Ishikawa (cell line): ENCODE measurements at regions not wholly inside any gene's neighbourhood (a gene's known extent, or its start where the extent isn't known, plus 50 kb on each side); places are given as distances from the start of the nearest gene placed in this dataset.

Experiments used
- CEBPB ChIP-seq: IDR thresholded peaks from 2 replicates; pipeline ENCODE4 v1.6.1; 2012
- CREB1 ChIP-seq: IDR thresholded peaks from 2 replicates; pipeline ENCODE4 v1.6.1; 2012; ENCODE audit warnings: low read depth
- EGR1 ChIP-seq: IDR thresholded peaks from 2 replicates; pipeline ENCODE4 v1.6.1; 2012
- EP300 ChIP-seq: IDR thresholded peaks from 2 replicates; pipeline ENCODE4 v1.6.1; 2012; ENCODE audit warnings: borderline replicate concordance
- FOXM1 ChIP-seq: IDR thresholded peaks from 2 replicates; pipeline ENCODE4 v1.6.1; 2012; ENCODE audit warnings: low read depth, borderline replicate concordance
- MAX ChIP-seq: IDR thresholded peaks from 2 replicates; pipeline ENCODE4 v1.6.1; 2012
- NFIC ChIP-seq: IDR thresholded peaks from 2 replicates; pipeline ENCODE4 v1.6.1; 2012
- RAD21 ChIP-seq: IDR thresholded peaks from 2 replicates; pipeline ENCODE4 v1.6.1; 2012; ENCODE audit warnings: low read depth
- REST ChIP-seq: IDR thresholded peaks from 2 replicates; pipeline ENCODE4 v1.6.1; 2012; ENCODE audit warnings: low read depth, mild to moderate bottlenecking
- TAF1 ChIP-seq: IDR thresholded peaks from 2 replicates; pipeline ENCODE4 v1.6.1; 2012; ENCODE audit warnings: low read depth, mild to moderate bottlenecking
- TCF12 ChIP-seq: IDR thresholded peaks from 2 replicates; pipeline ENCODE4 v1.6.1; 2012; ENCODE audit warnings: low read depth
- TEAD4 ChIP-seq: IDR thresholded peaks from 2 replicates; pipeline ENCODE4 v1.6.1; 2012
- USF1 ChIP-seq: IDR thresholded peaks from 2 replicates; pipeline ENCODE4 v1.6.1; 2012
- YY1 ChIP-seq: IDR thresholded peaks from 2 replicates; pipeline ENCODE4 v1.6.1; 2012; ENCODE audit warnings: low read depth
- ZBTB7A ChIP-seq: IDR thresholded peaks from 2 replicates; pipeline ENCODE4 v1.6.1; 2012; ENCODE audit warnings: low read depth

- TF ChIP-seq REST (no peak), TAF1 (no peak), FOXM1 (no peak), TEAD4 (no peak)
These were observed 63.6 kb upstream of the NOX3 start for GRCh38 chr6:155519176-155519738.

- TF ChIP-seq RAD21 = no peak
- no peak for TF ChIP-seq USF1
- no peak for TF ChIP-seq EP300
- no peak for TF ChIP-seq CREB1
- no peak for TF ChIP-seq MAX
- no peak for TF ChIP-seq YY1
- no peak for TF ChIP-seq TCF12
- no peak for TF ChIP-seq ZBTB7A
- TF ChIP-seq TAF1 = no peak
- TF ChIP-seq NFIC = no peak
- TF ChIP-seq FOXM1 = no peak
- TF ChIP-seq EGR1 = no peak
- TF ChIP-seq TEAD4 = no peak
- TF ChIP-seq REST = no peak
- no peak for TF ChIP-seq CEBPB
These were observed 61.7 kb upstream of the NOX3 start for GRCh38 chr6:155517294-155517693.

GRCh38 chr6:155510879-155511278 lies 55.2 kb upstream of the NOX3 start:
- no peak for TF ChIP-seq ZBTB7A
- no peak for TF ChIP-seq CREB1
- TF ChIP-seq USF1 = no peak
- TF ChIP-seq REST = no peak
- TF ChIP-seq MAX = no peak
- no peak for TF ChIP-seq FOXM1
- TF ChIP-seq TCF12 = no peak
- no peak for TF ChIP-seq YY1
- no peak for TF ChIP-seq TAF1
- TF ChIP-seq NFIC = no peak
- no peak for TF ChIP-seq EGR1
- TF ChIP-seq TEAD4 = no peak
- TF ChIP-seq RAD21 = no peak
- TF ChIP-seq CEBPB = no peak
- no peak for TF ChIP-seq EP300

GRCh38 chr6:155509743-155510475 lies 54.3 kb upstream of the NOX3 start:
- no peak for TF ChIP-seq RAD21
- TF ChIP-seq USF1 = no peak
- TF ChIP-seq CEBPB = no peak
